Liver (tissue), 8 donors: ENCODE measurements at regions not wholly inside any gene's neighbourhood (a gene's known extent, or its start where the extent isn't known, plus 50 kb on each side); places are given as distances from the start of the nearest gene placed in this dataset.

Experiments used
- DNase-seq: peaks from one replicate; pipeline ENCODE4 v3.0.0-alpha.2; 2017; ENCODE audit warnings: low spot score
- H3K27ac ChIP-seq, 2 donors: one replicate each; pipeline ENCODE4 v1.7.0; 2013; ENCODE audit warnings: inconsistent platforms in 2 of 2, low read length in 2 of 2, control low read depth in 1 of 2, low read depth in 1 of 2, mild to moderate bottlenecking in 1 of 2
- H3K27me3 ChIP-seq, 4 donors: one replicate each; pipeline versions ENCODE4 v1.6.1 to v1.7.0; 2013; ENCODE audit warnings: low read length in 3 of 4, inconsistent platforms in 1 of 4, mild to moderate bottlenecking in 1 of 4, moderate library complexity in 1 of 4; ENCODE audit not compliant: control insufficient read depth in 4 of 4, insufficient read depth in 4 of 4
- H3K36me3 ChIP-seq, 4 donors: one replicate each; pipeline versions ENCODE4 v1.6.1 to v1.7.0; 2013; ENCODE audit warnings: low read length in 3 of 4, mild to moderate bottlenecking in 3 of 4, low read depth in 1 of 4, moderate library complexity in 1 of 4; ENCODE audit not compliant: control insufficient read depth in 4 of 4, insufficient read depth in 3 of 4
- H3K4me1 ChIP-seq, 4 donors: one replicate each; pipeline versions ENCODE4 v1.6.1 to v1.7.0; 2013; ENCODE audit warnings: low read length in 3 of 4, mild to moderate bottlenecking in 3 of 4, moderate library complexity in 1 of 4; ENCODE audit not compliant: control insufficient read depth in 4 of 4, insufficient read depth in 4 of 4
- H3K4me3 ChIP-seq, 3 donors: one replicate each; pipeline versions ENCODE4 v1.6.1 to v1.7.0; 2013; ENCODE audit warnings: low read length in 3 of 3, control low read depth in 1 of 3, low read depth in 1 of 3, mild to moderate bottlenecking in 1 of 3
- H3K9ac ChIP-seq, 2 donors: one replicate each; pipeline ENCODE4 v1.7.0; 2013; ENCODE audit warnings: low read length in 2 of 2, mild to moderate bottlenecking in 2 of 2, moderate library complexity in 2 of 2, control low read depth in 1 of 2, low read depth in 1 of 2
- H3K9me3 ChIP-seq, 4 donors: one replicate each; pipeline versions ENCODE4 v1.6.1 to v1.7.0; 2013; ENCODE audit warnings: low read length in 3 of 4; ENCODE audit not compliant: control insufficient read depth in 4 of 4
- ATF3 ChIP-seq: IDR thresholded peaks from 2 replicates; pipeline ENCODE4 v1.6.1; 2016; ENCODE audit warnings: antibody characterized with exemption
- FOXA1 ChIP-seq: IDR thresholded peaks from 2 replicates; pipeline ENCODE4 v1.6.1; 2016; ENCODE audit warnings: antibody characterized with exemption
- FOXA2 ChIP-seq: IDR thresholded peaks from 2 replicates; pipeline ENCODE4 v1.6.1; 2016; ENCODE audit warnings: antibody characterized with exemption
- GABPA ChIP-seq, 2 donors: IDR thresholded peaks in 1 of 2; conservative IDR thresholded peaks in 1 of 2; 2 replicates each; pipeline ENCODE4 v1.6.1; 2016; ENCODE audit warnings: antibody characterized with exemption in 2 of 2, mild to moderate bottlenecking in 1 of 2, moderate library complexity in 1 of 2
- HNF4G ChIP-seq: IDR thresholded peaks from 2 replicates; pipeline ENCODE4 v1.6.1; 2016; ENCODE audit warnings: antibody characterized with exemption
- JUND ChIP-seq, 2 donors: IDR thresholded peaks; 2 replicates each; pipeline ENCODE4 v1.6.1; 2016; ENCODE audit warnings: antibody characterized with exemption in 2 of 2
- MAX ChIP-seq: IDR thresholded peaks from 2 replicates; pipeline ENCODE4 v1.6.1; 2016; ENCODE audit warnings: antibody characterized with exemption
- NR2F2 ChIP-seq: IDR thresholded peaks from 2 replicates; pipeline ENCODE4 v1.6.1; 2016; ENCODE audit warnings: antibody characterized with exemption
- RAD21 ChIP-seq, 2 donors: IDR thresholded peaks; 2 replicates each; pipeline ENCODE4 v1.6.1; 2016; ENCODE audit warnings: antibody characterized with exemption in 2 of 2, mild to moderate bottlenecking in 2 of 2
- RXRA ChIP-seq, 2 donors: IDR thresholded peaks; 2 replicates each; pipeline ENCODE4 v1.6.1; 2017 to 2018; ENCODE audit warnings: antibody characterized with exemption in 2 of 2, mild to moderate bottlenecking in 1 of 2
- SP1 ChIP-seq: IDR thresholded peaks from 2 replicates; pipeline ENCODE4 v1.6.1; 2018; ENCODE audit warnings: antibody characterized with exemption, mild to moderate bottlenecking
- TAF1 ChIP-seq: conservative IDR thresholded peaks from 2 replicates; pipeline ENCODE4 v1.6.1; 2016; ENCODE audit warnings: antibody characterized with exemption, mild to moderate bottlenecking
- YY1 ChIP-seq: IDR thresholded peaks from 2 replicates; pipeline ENCODE4 v1.6.1; 2016; ENCODE audit warnings: antibody characterized with exemption, mild to moderate bottlenecking
- WGBS: extraction: QIAGEN DNeasy Blood & Tissue Kit; methylation state at CpG from one replicate; pipeline ENCODE4 v1.1.7; 2013; 5-methylcytosine and 5-hydroxymethylcytosine counted together
- TF ChIP-seq, protein P1 (sequence below): fragments of 150-350 bp; IDR thresholded peaks from 2 replicates; pipeline ENCODE4 v1.5.1; 2017; ENCODE audit warnings: improper control_type of control experiment, low read depth, low read length; ENCODE audit not compliant: missing input control
- TF ChIP-seq, protein P2 (sequence below): IDR thresholded peaks from 2 replicates; pipeline ENCODE4 v1.6.1; 2016; ENCODE audit warnings: antibody characterized with exemption, mild to moderate bottlenecking
- TF ChIP-seq, protein P3 (sequence below): IDR thresholded peaks from 2 replicates; pipeline ENCODE4 v1.6.1; 2016; ENCODE audit warnings: antibody characterized with exemption
- donor health status: healthy.
- donor health status: healthy.
- donor health status: healthy.
- donor health status: healthy.
- donor health status: healthy.

- DNase-seq: no peak
- 83% methylated on average over 6 of the region's 6 CpGs for WGBS
These were observed 124.9 kb upstream of the KCNJ16 start for GRCh38 chr17:69949973-69950695.

DNA sequence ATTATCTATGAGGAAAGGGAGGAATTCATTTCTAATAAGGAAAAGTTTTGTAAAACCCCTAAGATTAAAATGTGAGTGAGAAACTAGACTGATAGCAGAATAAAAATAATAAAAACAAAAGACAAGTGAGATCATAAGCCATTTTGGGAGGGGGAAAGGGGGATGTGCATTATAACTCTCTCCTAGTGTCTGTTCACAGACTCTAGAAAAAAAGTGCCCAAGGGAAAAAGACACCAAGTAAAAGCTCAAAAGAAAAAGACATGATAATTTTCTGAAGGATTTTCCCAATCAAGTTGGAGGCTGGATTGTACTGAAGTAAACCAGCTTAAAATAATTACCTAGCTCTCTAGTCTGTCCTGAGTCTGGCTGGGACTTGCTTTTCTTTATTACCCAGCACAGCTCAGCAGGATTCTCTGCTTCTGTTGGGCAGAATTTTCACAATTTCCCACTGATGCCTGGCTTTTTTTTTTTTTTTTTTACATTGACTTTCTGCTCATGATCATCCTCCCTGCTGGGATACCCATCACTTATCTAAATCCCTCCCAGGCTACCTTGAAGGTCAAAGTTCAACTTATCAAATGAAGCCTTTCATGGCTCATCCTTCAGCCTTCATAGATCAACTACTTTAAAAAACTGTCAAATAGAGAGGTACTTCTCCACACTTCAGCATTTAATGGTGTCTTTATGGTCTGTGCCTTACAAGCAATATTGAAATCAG lies 124.2 kb upstream of the KCNJ16 start:
- DNase-seq: no peak
- no peaks in the 10 kb centered on the region for H3K9me3 ChIP-seq
- no peak overlapping the region for H3K27ac ChIP-seq
- peaks cover 0 to under 1% (median 0%) of the 10 kb centered on the region in 4 donors for H3K27me3 ChIP-seq
- no peak overlapping the region for H3K4me3 ChIP-seq
- TF ChIP-seq RXRA (IDR thresholded peaks at IDR 0.05) (no peak), JUND (IDR thresholded peaks at IDR 0.05) (no peak), GABPA (IDR thresholded peaks at IDR 0.05 in 1 of 2, conservative IDR thresholded peaks at IDR 0.05 in 1 of 2) (no peak), FOXA1 (no peak), FOXA2 (no peak), YY1 (no peak), SP1 (no peak), MAX (no peak)
- TF ChIP-seq, protein P1, sequence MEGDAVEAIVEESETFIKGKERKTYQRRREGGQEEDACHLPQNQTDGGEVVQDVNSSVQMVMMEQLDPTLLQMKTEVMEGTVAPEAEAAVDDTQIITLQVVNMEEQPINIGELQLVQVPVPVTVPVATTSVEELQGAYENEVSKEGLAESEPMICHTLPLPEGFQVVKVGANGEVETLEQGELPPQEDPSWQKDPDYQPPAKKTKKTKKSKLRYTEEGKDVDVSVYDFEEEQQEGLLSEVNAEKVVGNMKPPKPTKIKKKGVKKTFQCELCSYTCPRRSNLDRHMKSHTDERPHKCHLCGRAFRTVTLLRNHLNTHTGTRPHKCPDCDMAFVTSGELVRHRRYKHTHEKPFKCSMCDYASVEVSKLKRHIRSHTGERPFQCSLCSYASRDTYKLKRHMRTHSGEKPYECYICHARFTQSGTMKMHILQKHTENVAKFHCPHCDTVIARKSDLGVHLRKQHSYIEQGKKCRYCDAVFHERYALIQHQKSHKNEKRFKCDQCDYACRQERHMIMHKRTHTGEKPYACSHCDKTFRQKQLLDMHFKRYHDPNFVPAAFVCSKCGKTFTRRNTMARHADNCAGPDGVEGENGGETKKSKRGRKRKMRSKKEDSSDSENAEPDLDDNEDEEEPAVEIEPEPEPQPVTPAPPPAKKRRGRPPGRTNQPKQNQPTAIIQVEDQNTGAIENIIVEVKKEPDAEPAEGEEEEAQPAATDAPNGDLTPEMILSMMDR: no peak
- H3K4me1 ChIP-seq: no peaks in the 10 kb centered on the region
- no peaks in the 10 kb centered on the region for H3K36me3 ChIP-seq
- no peak overlapping the region for H3K9ac ChIP-seq

More at GRCh38 chr17:69949973-69950695, 124.9 kb upstream of the KCNJ16 start:
- no peak for TF ChIP-seq RAD21 (IDR thresholded peaks at IDR 0.05)
- no peak for TF ChIP-seq ATF3
- no peak for TF ChIP-seq GABPA (IDR thresholded peaks at IDR 0.05 in 1 of 2, conservative IDR thresholded peaks at IDR 0.05 in 1 of 2)
- no peak for TF ChIP-seq RXRA (IDR thresholded peaks at IDR 0.05)
- no peak for TF ChIP-seq MAX
- Histone ChIP-seq H3K4me1 (no peaks in the 10 kb centered on the region), H3K27me3 (peaks cover 0 to 4% (median 0%) of the 10 kb centered on the region in 4 donors), H3K4me3 (no peak overlapping the region), H3K9ac (no peak overlapping the region), H3K27ac (no peak overlapping the region), H3K9me3 (no peaks in the 10 kb centered on the region), H3K36me3 (no peaks in the 10 kb centered on the region)

- H3K27me3 ChIP-seq: peaks cover 0 to 3% (median 0%) of the 10 kb centered on the region in 4 donors
- DNase-seq: no peak
- H3K36me3 ChIP-seq: no peaks in the 10 kb centered on the region
- H3K4me3 ChIP-seq: no peak overlapping the region
- no peak overlapping the region for H3K9ac ChIP-seq
- 84% methylated on average over 3 of the region's 3 CpGs for WGBS
- no peaks in the 10 kb centered on the region for H3K9me3 ChIP-seq
- no peak overlapping the region for H3K27ac ChIP-seq
- no peaks in the 10 kb centered on the region for H3K4me1 ChIP-seq
- TF ChIP-seq, protein P2, sequence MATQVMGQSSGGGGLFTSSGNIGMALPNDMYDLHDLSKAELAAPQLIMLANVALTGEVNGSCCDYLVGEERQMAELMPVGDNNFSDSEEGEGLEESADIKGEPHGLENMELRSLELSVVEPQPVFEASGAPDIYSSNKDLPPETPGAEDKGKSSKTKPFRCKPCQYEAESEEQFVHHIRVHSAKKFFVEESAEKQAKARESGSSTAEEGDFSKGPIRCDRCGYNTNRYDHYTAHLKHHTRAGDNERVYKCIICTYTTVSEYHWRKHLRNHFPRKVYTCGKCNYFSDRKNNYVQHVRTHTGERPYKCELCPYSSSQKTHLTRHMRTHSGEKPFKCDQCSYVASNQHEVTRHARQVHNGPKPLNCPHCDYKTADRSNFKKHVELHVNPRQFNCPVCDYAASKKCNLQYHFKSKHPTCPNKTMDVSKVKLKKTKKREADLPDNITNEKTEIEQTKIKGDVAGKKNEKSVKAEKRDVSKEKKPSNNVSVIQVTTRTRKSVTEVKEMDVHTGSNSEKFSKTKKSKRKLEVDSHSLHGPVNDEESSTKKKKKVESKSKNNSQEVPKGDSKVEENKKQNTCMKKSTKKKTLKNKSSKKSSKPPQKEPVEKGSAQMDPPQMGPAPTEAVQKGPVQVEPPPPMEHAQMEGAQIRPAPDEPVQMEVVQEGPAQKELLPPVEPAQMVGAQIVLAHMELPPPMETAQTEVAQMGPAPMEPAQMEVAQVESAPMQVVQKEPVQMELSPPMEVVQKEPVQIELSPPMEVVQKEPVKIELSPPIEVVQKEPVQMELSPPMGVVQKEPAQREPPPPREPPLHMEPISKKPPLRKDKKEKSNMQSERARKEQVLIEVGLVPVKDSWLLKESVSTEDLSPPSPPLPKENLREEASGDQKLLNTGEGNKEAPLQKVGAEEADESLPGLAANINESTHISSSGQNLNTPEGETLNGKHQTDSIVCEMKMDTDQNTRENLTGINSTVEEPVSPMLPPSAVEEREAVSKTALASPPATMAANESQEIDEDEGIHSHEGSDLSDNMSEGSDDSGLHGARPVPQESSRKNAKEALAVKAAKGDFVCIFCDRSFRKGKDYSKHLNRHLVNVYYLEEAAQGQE: no peak
- TF ChIP-seq, protein P3, sequence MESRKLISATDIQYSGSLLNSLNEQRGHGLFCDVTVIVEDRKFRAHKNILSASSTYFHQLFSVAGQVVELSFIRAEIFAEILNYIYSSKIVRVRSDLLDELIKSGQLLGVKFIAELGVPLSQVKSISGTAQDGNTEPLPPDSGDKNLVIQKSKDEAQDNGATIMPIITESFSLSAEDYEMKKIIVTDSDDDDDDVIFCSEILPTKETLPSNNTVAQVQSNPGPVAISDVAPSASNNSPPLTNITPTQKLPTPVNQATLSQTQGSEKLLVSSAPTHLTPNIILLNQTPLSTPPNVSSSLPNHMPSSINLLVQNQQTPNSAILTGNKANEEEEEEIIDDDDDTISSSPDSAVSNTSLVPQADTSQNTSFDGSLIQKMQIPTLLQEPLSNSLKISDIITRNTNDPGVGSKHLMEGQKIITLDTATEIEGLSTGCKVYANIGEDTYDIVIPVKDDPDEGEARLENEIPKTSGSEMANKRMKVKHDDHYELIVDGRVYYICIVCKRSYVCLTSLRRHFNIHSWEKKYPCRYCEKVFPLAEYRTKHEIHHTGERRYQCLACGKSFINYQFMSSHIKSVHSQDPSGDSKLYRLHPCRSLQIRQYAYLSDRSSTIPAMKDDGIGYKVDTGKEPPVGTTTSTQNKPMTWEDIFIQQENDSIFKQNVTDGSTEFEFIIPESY: no peak
- TF ChIP-seq YY1: no peak
- TF ChIP-seq HNF4G: no peak
- no peak for TF ChIP-seq FOXA1
- no peak for TF ChIP-seq TAF1
- no peak for TF ChIP-seq NR2F2
- no peak for TF ChIP-seq ATF3
- TF ChIP-seq RAD21 (IDR thresholded peaks at IDR 0.05): no peak
These were observed 120.6 kb upstream of the KCNJ16 start for GRCh38 chr17:69954241-69954925.
